ENCODE measurements at regions not wholly inside any gene's neighbourhood (a gene's known extent, or its start where the extent isn't known, plus 50 kb on each side); places are given as distances from the start of the nearest gene placed in this dataset.
"Not testable (repeated sequence)": the region's sequence is repeated elsewhere in the genome, so short reads cannot be mapped to it uniquely, and the experiment has no call there.

- DNase-seq (ENCODE audit: low read depth in 3 of 3) = no peak
These were observed 329.9 kb downstream of the QKI start for GRCh38 chr6:163744256-163744925.

- no peak for DNase-seq (ENCODE audit: low read depth in 3 of 3)
These were observed 329.3 kb downstream of the QKI start for GRCh38 chr6:163743796-163744195.

GRCh38 chr6:163741743-163742363, 327.3 kb downstream of the QKI start:
- DNase-seq (ENCODE audit: low read depth in 3 of 3) = no peak

GRCh38 chr6:163741342-163741741, 326.8 kb downstream of the QKI start:
- no peak for DNase-seq (ENCODE audit: low read depth in 3 of 3)

GRCh38 chr6:163739966-163740365, 325.4 kb downstream of the QKI start:
- DNase-seq (ENCODE audit: low read depth in 3 of 3) = no peak

- DNase-seq (ENCODE audit: low read depth in 3 of 3) = no peak
These were observed 324.8 kb downstream of the QKI start for GRCh38 chr6:163739408-163739725.

GRCh38 chr6:163738725-163739407, 324.3 kb downstream of the QKI start:
- DNase-seq (ENCODE audit: low read depth in 3 of 3) = no peak

GRCh38 chr6:163738304-163738703, 323.8 kb downstream of the QKI start:
- no peak for DNase-seq (ENCODE audit: low read depth in 3 of 3)

GRCh38 chr6:163735076-163735475, 320.6 kb downstream of the QKI start:
- no peak for DNase-seq (ENCODE audit: low read depth in 3 of 3)

GRCh38 chr6:163733061-163733460, 318.5 kb downstream of the QKI start:
- no peak for DNase-seq (ENCODE audit: low read depth in 3 of 3)

GRCh38 chr6:163732479-163732878, 318.0 kb downstream of the QKI start:
- DNase-seq (ENCODE audit: low read depth in 3 of 3) = no peak

- DNase-seq (ENCODE audit: low read depth in 3 of 3) = not testable (repeated sequence)
These were observed 317.5 kb downstream of the QKI start for GRCh38 chr6:163732014-163732351.

GRCh38 chr6:163731215-163732013, 316.9 kb downstream of the QKI start:
- no peak for DNase-seq (ENCODE audit: low read depth in 3 of 3)

- DNase-seq (ENCODE audit: low read depth in 3 of 3) = no peak
These were observed 316.0 kb downstream of the QKI start for GRCh38 chr6:163730246-163731210.

GRCh38 chr6:163729127-163729872, 314.8 kb downstream of the QKI start:
- no peak for DNase-seq (ENCODE audit: low read depth in 3 of 3)

GRCh38 chr6:163728442-163729126, 314.1 kb downstream of the QKI start:
- no peak for DNase-seq (ENCODE audit: low read depth in 3 of 3)

- DNase-seq (ENCODE audit: low read depth in 3 of 3) = no peak
These were observed 311.6 kb downstream of the QKI start for GRCh38 chr6:163726037-163726695.

GRCh38 chr6:163725008-163725941, 310.8 kb downstream of the QKI start:
- DNase-seq (ENCODE audit: low read depth in 3 of 3) = no peak

Measured in stimulated activated CD4-positive, alpha-beta T cell treated with anti-CD3 and anti-CD28 coated beads, TNF-alpha, amount 100 ng/mL, for 24 hours (primary cell).